ENCODE measurements at regions not wholly inside any gene's neighbourhood (a gene's known extent, or its start where the extent isn't known, plus 50 kb on each side); places are given as distances from the start of the nearest gene placed in this dataset.

- TF ChIP-seq CTCF (IDR thresholded peaks at IDR 0.05) (no peak), POLR2AphosphoS5 (IDR thresholded peaks at IDR 0.05) (no peak)
These were observed 237.0 kb upstream of the UBE2E3 start for GRCh38 chr2:180743401-180743800.
